GM12865 (cell line): ENCODE measurements at regions not wholly inside any gene's neighbourhood (a gene's known extent, or its start where the extent isn't known, plus 50 kb on each side); places are given as distances from the start of the nearest gene placed in this dataset.

Experiments
- DNase-seq: peaks from one replicate; pipeline ENCODE4 v3.0.0; 2010; ENCODE audit warnings: low read depth
- H3K4me3 ChIP-seq: 2 replicates; pipeline ENCODE4 v1.5.1; 2011; ENCODE audit warnings: mild to moderate bottlenecking, low read depth, low read length, control low read depth
- TF ChIP-seq, protein P1 (sequence below): IDR thresholded peaks from 2 replicates; pipeline ENCODE4 v1.5.1; 2011; ENCODE audit warnings: low read length, control low read depth, low read depth, inconsistent platforms; ENCODE audit not compliant: insufficient read depth; ENCODE audit errors: missing control alignments

DNA sequence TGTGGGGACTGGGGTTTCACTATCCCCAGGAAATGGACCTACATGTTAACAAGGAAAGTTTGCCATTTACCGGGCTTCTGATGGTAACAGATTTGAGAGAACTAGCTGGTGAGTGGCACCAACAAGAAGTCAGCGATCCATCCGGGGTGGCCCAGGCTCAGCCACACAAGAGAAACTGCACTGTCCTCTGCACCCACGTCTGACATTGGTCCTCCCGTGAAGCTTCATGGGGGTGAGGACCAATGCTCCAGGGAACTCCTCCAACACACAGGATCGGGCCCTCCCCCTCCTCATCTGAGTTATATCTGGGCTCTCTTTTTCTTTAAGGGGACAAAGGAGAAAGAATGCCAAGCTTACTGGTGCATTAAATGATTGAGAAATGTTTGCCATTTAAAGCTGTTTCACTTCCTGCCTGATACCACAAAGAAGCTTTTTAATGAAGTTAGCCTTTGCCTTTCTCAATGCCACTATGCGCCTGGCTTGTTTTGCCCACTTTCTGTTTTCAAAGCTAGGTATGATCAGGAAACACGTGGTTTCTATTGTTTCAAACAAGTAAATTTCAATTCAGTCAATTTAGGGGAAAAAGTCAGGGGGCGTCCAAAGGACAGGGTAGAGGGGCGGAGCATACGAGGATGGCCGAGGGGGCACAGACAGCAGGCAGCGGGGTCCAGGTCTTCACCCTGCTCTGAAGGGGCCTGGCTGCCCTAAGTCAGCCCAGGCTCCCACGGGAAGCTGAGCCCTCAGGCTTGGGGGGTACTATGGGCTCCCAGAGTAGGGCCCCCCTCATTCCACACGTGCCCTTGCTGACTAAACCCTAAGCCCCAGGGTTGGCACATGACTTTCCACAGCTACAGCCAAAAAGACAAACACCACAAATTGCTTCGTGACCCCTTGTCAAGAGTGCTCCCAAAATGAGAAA is 204.0 kb upstream of the ID2 start:
- peak; percentile 88 for DNase-seq
- TF ChIP-seq, protein P1, sequence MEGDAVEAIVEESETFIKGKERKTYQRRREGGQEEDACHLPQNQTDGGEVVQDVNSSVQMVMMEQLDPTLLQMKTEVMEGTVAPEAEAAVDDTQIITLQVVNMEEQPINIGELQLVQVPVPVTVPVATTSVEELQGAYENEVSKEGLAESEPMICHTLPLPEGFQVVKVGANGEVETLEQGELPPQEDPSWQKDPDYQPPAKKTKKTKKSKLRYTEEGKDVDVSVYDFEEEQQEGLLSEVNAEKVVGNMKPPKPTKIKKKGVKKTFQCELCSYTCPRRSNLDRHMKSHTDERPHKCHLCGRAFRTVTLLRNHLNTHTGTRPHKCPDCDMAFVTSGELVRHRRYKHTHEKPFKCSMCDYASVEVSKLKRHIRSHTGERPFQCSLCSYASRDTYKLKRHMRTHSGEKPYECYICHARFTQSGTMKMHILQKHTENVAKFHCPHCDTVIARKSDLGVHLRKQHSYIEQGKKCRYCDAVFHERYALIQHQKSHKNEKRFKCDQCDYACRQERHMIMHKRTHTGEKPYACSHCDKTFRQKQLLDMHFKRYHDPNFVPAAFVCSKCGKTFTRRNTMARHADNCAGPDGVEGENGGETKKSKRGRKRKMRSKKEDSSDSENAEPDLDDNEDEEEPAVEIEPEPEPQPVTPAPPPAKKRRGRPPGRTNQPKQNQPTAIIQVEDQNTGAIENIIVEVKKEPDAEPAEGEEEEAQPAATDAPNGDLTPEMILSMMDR: no peak
- H3K4me3 ChIP-seq: peak overlapping the region; percentile 36

- no peak overlapping the region for H3K4me3 ChIP-seq
- TF ChIP-seq, protein P1: no peak
- no peak for DNase-seq
Measured at GRCh38 chr2:8478471-8478793, 203.4 kb upstream of the ID2 start.

- no peak overlapping the region for H3K4me3 ChIP-seq
- TF ChIP-seq, protein P1: no peak
- DNase-seq: no peak
Measured at GRCh38 chr2:8479298-8479697, 202.6 kb upstream of the ID2 start.

GRCh38 chr2:8480915-8481314 is 200.9 kb upstream of the ID2 start:
- TF ChIP-seq, protein P1: no peak
- H3K4me3 ChIP-seq: no peak overlapping the region
- no peak for DNase-seq

DNA sequence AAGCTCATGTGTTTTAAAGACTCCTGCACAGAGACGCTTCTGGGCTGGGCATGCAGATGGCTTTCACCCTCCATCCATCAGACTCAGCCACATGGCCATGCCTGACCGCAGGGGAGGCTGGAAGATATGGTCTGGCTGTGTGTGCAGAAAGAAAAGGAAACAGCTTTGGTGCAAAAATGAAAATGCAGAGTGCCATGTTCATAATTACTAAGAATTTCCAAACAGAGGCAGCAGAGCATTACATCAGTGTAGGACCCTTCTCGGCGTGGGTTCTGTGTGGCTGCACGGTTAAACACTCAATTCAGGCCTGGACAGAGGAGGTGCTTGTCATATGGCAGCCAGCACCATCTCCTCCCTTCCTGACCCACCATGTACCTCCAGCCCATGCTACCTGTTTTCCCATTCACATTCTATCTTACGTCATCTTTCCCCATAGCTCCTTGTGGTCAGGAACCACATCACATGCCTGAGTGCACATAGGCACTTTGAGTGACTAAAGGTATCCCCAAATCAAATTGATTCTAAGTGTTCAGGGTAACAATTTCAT is 200.3 kb upstream of the ID2 start:
- H3K4me3 ChIP-seq: no peak overlapping the region
- DNase-seq: peak; percentile 82
- TF ChIP-seq, protein P1: no peak

GRCh38 chr2:8482432-8482831 is 199.4 kb upstream of the ID2 start:
- TF ChIP-seq, protein P1: no peak
- H3K4me3 ChIP-seq: no peak overlapping the region
- DNase-seq: no peak
